Thoracic aorta (tissue), 2 donors: ENCODE measurements at regions not wholly inside any gene's neighbourhood (a gene's known extent, or its start where the extent isn't known, plus 50 kb on each side); places are given as distances from the start of the nearest gene placed in this dataset.
"Not testable (repeated sequence)": the region's sequence is repeated elsewhere in the genome, so short reads cannot be mapped to it uniquely, and the experiment has no call there.

Source experiments
- ATAC-seq: fragments of 150-250 bp; one replicate; pipeline ENCODE4 v1.8.0; 2017; ENCODE audit warnings: low read depth; ENCODE audit not compliant: insufficient number of reproducible peaks, low FRiP score
- DNase-seq: peaks from one replicate; pipeline ENCODE4 v3.0.0-alpha.2; 2020; ENCODE audit warnings: low spot score
- H3K27ac ChIP-seq, 2 donors: fragments of 200-600 bp; sonication (generic); 1 replicate in 1 of 2; 2 replicates in 1 of 2; pipeline ENCODE4 v1.5.1; 2016; ENCODE audit warnings: mild to moderate bottlenecking in 2 of 2, moderate library complexity in 2 of 2
- H3K27me3 ChIP-seq: fragments of 200-600 bp; sonication (generic); replicated peaks from 2 replicates; pipeline ENCODE4 v1.6.0; 2016; ENCODE audit warnings: mild to moderate bottlenecking; ENCODE audit not compliant: insufficient read depth
- H3K36me3 ChIP-seq: fragments of 200-600 bp; sonication (generic); one replicate; pipeline ENCODE4 v1.5.1; 2016
- H3K4me1 ChIP-seq, 2 donors: fragments of 200-600 bp; sonication (generic); 1 replicate in 1 of 2; 2 replicates in 1 of 2; pipeline versions ENCODE4 v1.5.1 to v1.6.0; 2016; ENCODE audit warnings: low read depth in 2 of 2, mild to moderate bottlenecking in 1 of 2; ENCODE audit not compliant: control insufficient read depth in 1 of 2
- H3K4me3 ChIP-seq: fragments of 200-600 bp; sonication (generic); 2 replicates; pipeline ENCODE4 v1.5.1; 2016; ENCODE audit warnings: mild to moderate bottlenecking
- H3K9me3 ChIP-seq: fragments of 200-600 bp; sonication (generic); 2 replicates; pipeline ENCODE4 v1.5.1; 2016
- TF ChIP-seq, protein P1 (sequence below): fragments of 200-600 bp; sonication (generic); IDR thresholded peaks from one replicate; pipeline ENCODE4 v1.5.1; 2019; ENCODE audit warnings: antibody characterized with exemption

- Histone ChIP-seq H3K4me3 (no peak overlapping the region), H3K27me3 (no peaks in the 10 kb centered on the region), H3K9me3 (no peaks in the 10 kb centered on the region), H3K36me3 (no peaks in the 10 kb centered on the region), H3K4me1 (no peaks in the 10 kb centered on the region), H3K27ac (no peak overlapping the region)
- no peak for ATAC-seq
- TF ChIP-seq, protein P1, sequence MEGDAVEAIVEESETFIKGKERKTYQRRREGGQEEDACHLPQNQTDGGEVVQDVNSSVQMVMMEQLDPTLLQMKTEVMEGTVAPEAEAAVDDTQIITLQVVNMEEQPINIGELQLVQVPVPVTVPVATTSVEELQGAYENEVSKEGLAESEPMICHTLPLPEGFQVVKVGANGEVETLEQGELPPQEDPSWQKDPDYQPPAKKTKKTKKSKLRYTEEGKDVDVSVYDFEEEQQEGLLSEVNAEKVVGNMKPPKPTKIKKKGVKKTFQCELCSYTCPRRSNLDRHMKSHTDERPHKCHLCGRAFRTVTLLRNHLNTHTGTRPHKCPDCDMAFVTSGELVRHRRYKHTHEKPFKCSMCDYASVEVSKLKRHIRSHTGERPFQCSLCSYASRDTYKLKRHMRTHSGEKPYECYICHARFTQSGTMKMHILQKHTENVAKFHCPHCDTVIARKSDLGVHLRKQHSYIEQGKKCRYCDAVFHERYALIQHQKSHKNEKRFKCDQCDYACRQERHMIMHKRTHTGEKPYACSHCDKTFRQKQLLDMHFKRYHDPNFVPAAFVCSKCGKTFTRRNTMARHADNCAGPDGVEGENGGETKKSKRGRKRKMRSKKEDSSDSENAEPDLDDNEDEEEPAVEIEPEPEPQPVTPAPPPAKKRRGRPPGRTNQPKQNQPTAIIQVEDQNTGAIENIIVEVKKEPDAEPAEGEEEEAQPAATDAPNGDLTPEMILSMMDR = no peak
- DNase-seq = no peak
Observed at GRCh38 chr18:55974521-55974920, 386.5 kb upstream of the TCF4 start.

DNA sequence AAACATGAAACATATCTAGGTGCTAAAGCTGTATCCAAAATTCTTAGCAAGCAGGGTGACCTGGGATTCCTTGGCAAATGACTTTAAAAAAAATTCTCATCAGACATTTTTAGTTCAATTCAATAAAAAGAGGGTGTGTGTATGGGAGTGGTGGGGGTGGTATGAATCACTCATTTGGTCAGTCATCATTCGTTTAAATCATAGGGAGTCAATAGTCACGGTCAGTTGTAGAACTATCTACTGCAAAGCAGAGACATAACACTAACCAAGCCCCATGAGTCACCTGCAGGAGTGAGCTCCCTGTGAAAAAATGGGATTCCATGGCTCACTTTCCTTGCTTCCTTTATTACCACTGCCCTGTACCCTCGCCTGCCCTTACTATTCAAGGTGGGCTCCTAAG is 380.6 kb upstream of the TCF4 start:
- Histone ChIP-seq H3K36me3 (no peaks in the 10 kb centered on the region), H3K4me3 (no peak overlapping the region), H3K4me1 (no peaks in the 10 kb centered on the region), H3K27me3 (no peaks in the 10 kb centered on the region), H3K9me3 (no peaks in the 10 kb centered on the region), H3K27ac (no peak overlapping the region)
- no peak for ATAC-seq
- DNase-seq = no peak
- TF ChIP-seq, protein P1 = no peak

- Histone ChIP-seq H3K4me3 (no peak overlapping the region), H3K36me3 (no peaks in the 10 kb centered on the region), H3K27ac (no peak overlapping the region), H3K9me3 (no peaks in the 10 kb centered on the region), H3K27me3 (no peaks in the 10 kb centered on the region), H3K4me1 (no peaks in the 10 kb centered on the region)
- ATAC-seq = no peak
- TF ChIP-seq, protein P1 = no peak
- no peak for DNase-seq
Observed at GRCh38 chr18:55967019-55967418, 379.0 kb upstream of the TCF4 start.

DNA sequence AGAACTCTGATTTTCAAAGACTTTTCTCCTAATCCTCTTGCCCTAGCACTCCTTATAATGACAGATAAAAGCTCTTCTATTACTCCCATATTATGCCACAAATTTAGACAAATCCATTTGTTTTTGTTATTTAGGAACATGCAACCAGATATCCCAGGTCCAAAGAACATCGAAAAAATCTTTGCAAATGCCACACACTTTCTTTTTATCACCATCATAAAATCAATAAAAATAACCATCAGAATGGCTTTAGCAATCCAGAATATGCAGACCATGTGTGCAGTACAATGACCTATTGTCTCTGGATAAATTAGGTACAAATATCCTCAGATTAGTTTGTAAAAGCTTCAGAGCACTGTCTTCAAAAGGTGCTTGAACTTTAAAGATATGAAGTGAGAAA is 376.2 kb upstream of the TCF4 start:
- DNase-seq (no peak), ATAC-seq (no peak)
- Histone ChIP-seq H3K27me3 (no peaks in the 10 kb centered on the region), H3K27ac (no peak overlapping the region), H3K9me3 (no peaks in the 10 kb centered on the region), H3K36me3 (no peaks in the 10 kb centered on the region), H3K4me3 (no peak overlapping the region), H3K4me1 (no peaks in the 10 kb centered on the region)
- TF ChIP-seq, protein P1 = no peak

DNA sequence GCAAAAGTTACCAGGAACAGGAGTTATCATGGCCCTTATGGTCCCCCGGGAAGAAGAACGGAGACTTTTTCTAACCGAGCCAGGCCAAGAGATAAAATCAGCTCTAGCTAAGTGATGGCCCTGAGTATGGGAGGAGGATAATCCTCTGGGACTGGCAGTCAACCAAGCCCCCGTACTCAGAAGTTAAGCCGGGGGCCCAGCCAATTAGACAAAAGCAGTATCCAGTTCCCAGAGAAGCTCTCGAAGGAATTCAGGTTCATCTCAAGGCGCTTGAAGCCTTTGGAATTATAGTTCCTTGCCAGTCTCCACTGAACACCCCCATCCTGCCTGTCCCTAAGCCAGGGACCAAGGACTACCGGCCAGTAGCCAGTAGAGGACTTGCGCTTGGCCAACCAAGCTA is 365.3 kb upstream of the TCF4 start:
- no peaks in the 10 kb centered on the region for H3K4me1 ChIP-seq
- no peak for ATAC-seq
- no peaks in the 10 kb centered on the region for H3K9me3 ChIP-seq
- no peaks in the 10 kb centered on the region for H3K27me3 ChIP-seq
- H3K4me3 ChIP-seq = no peak overlapping the region
- H3K27ac ChIP-seq = no peak overlapping the region
- no peaks in the 10 kb centered on the region for H3K36me3 ChIP-seq
- TF ChIP-seq, protein P1 = no peak
- DNase-seq = no peak

- not testable (repeated sequence) for H3K27me3 ChIP-seq, H3K9me3 ChIP-seq, H3K27ac ChIP-seq, DNase-seq, H3K4me1 ChIP-seq, H3K36me3 ChIP-seq, ATAC-seq, H3K4me3 ChIP-seq
Observed at GRCh38 chr18:55951738-55952137, 363.7 kb upstream of the TCF4 start.
